ENCODE measurements at regions not wholly inside any gene's neighbourhood (a gene's known extent, or its start where the extent isn't known, plus 50 kb on each side); places are given as distances from the start of the nearest gene placed in this dataset.
A peak's percentile ranks its signal among the peaks of the same experiment; 100 is the strongest.
"Not testable (repeated sequence)": the region's sequence is repeated elsewhere in the genome, so short reads cannot be mapped to it uniquely, and the experiment has no call there.

DNA sequence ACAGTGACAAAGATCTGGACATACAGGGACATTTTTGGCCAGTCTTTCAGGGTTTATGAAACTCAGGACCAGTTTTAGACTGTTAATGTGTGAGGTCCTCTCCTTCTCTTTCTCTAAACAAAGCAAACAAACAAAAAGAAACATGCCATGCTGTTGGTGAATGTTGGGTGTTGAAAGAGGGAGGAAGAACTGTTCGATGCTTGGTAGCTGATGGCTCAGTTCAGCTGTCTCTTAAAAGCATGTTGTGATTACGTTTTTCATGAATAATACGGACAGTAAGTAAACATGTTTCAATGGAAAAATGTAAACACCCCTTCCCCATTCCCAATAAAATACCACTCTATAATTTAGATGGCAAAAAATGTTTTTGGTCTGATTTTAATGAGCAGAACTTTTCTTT, 219.1 kb downstream of the SEC23IP start:
- no peak for DNase-seq (ENCODE audit: low spot score)

DNA sequence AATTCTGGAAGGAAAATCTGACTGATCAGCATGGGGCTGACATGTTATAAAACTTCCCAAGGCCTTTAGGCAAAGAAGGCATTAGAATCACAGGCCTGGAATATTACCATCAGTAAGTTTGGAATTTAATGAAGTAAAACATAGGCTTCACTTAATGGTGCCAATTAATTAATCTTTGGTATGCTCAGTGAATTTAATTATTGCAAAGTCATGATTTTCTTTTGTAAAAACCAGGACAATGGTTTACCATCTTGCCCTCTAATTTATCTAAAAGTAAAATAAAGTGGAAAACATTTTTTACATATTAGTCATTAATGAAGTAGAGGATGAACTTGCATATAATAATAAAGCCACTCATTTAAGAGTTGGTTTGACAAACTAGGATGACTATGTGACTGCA, 220.3 kb downstream of the SEC23IP start:
- no peak for DNase-seq (ENCODE audit: low spot score)

DNA sequence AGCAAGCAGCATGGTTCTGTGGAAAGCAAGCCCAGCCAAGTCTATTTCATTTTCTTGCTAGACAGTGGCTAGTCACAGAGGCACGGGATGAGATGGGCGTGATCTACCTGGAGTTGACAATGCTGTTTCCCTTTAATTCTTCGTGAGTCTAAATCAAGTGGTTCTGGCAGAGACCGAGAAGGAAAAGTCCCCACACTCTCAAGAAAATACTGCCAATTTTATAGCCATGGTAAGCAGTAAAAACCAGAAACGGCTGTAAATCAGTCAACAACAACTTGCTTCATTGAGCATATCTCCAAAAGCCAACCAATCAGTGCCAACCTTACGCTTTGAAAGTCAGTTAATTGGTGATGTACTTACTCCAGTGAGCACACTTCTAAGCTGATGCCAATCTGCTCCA, 223.4 kb downstream of the SEC23IP start:
- no peak for DNase-seq (ENCODE audit: low spot score)

DNA sequence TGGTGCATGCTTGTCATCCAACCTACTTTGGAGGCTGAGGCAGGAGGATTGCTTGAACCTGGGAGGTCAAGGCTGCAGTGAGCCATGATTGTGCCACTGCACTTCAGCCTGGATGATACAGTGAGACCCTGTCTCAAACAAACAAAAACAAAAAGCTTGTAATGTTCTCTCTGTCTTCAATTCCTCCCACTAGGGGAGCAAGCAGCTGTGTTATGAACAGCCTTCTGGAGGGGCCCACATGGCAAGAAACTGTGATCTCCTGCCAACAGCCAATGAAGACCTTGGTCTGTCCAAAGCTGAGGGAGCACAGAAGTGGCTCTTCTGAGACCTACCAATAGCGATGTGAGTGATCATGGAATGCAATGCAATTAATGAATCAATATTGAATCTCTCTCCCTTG, 229.2 kb downstream of the SEC23IP start:
- DNase-seq (ENCODE audit: low spot score) = no peak

DNA sequence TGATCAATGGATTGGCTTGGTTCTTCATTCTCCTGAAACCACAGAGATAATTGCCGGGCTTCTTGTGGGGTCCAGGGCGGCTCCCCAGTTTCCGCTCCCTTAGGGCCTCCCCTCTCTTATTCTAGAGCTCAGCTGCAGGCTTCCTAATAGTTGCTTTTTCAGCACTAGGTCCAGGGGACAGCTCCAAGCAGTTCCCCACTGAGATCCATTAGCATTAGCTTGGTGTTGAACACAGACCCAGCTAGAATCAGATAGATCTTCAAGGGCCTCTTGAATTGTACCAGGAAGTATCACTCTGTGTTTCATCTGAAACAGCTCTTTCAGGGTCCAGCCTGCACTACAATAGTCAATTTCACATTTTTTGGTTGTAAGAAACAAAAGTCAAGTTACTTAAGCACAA, 238.7 kb downstream of the SEC23IP start:
- peak; percentile 36 for DNase-seq (ENCODE audit: low spot score)

DNA sequence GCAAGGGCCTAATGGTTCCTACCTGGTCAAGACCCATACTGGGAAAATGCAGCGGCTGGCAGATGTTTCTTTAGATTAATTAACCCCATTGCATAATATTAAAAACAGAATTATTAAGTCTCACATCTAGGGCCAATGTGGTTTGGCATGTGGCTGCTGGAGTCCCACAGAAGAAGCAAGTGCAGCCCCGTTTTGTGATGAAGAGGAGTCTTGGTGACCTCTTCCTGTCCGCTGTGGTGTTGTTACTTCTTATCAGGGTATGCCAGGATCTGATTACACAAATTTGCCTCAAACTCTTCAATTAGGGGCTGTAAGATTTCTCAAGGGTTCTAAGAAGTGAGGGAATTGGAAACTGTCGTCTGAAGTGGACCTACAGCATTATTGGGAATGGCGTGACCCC, 240.3 kb downstream of the SEC23IP start:
- no peak for DNase-seq (ENCODE audit: low spot score)

DNA sequence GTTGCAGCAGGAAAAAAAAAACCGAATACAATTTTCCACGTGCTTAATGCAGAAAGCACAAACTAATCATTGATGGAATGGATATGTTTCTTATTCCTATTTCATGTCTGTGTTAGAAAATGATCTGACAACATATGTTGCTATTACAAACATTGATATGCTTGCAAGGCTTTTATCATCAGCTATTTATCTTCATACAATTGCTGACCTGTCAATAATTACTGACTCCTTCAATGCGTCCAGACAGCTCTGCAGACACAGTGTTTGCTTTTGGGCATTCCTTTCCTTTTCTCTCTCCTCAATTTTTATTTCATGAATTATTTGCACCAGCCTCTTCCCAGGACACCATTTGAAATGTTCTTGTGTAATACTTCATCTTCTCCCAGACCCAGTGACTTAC, 246.2 kb downstream of the SEC23IP start:
- DNase-seq (ENCODE audit: low spot score) = no peak

DNA sequence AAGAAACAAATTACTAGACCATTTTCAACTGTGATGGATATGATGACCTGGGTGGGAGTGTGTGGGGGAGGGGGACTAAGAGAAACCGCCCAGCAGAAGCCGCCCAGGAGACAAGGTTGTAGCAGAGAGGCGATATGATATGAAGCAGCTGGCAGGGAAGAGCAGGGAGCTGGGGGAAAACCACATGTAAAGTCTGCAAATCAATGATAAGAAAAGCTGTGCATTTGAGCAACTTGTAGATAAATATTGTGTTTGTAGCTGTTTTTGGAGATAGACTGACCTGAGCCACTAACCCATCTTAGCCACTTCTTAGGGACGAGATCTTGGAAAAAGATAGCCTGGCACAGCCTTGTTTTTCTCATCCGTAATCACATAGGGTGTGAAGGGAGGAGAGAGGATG, 252.6 kb downstream of the SEC23IP start:
- no peak for DNase-seq (ENCODE audit: low spot score)

DNA sequence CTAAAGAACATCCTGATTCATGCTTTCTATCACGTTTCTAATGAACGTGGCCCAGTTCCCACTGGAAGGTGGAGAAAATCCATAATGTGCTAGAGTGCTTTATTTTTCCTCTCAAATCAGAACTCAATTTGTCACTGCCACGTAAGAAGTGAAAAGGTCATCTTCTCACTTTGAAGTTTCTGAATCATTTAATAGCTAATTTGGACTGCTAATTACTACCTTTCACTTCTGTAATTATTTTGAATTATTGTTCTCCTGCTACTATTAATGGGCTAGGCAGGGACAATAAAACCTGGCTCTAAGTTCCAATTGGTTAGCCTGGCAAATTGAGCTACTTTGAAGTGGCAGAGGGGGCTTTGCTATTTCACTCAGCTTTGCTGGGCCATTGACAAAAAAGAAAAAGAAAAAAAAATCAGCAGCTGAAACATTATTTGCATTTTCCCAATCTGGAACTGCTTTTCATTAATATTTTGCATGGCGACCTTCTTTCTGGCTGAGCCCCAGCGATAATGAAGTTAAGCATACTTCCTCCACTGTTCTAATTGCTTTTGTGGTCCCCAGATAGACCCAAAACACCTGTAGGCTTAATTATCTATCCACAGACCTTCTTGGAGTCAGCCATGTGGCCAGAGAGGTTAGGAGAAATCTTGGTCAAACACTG, 264.2 kb downstream of the SEC23IP start:
- no peak for DNase-seq (ENCODE audit: low spot score)

DNA sequence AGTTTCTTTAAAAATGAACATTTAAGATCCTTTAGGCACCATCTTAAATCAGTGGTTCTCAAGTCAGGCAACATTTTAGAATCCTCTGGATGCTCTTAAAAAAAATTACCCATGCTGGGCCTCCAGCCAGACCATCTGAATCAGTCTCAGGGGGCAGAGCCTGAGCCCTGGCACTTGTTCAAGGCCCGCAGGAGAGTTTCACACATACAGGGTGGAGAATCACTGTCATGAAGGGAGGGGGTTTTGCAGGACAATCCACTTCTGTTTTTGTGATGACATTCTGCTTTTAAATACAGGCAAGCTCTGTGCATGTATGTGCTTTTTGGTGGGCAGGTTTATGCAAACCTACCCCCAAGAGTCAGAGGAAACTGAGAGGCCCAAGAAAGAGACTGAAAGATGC, 268.6 kb downstream of the SEC23IP start:
- DNase-seq (ENCODE audit: low spot score) = no peak

DNA sequence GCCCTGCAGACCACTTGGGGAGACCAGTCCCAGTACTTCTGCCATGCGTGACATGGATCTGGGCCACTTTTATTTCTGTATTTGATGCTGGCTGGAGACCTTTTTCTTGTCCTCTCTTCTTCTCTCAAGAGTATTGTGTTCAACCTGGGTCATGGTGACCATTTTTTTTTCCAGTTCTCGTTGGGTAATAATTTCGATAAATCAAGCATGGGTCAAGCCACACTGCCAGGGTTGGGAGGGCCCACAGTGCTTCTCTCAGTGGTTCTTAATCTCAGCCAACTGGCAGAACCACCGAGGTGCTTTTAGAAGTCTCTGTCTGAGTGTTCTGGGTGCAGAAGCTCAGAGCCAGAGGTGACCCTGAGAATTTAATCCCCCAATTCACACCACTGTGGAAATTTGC, 269.9 kb downstream of the SEC23IP start:
- DNase-seq (ENCODE audit: low spot score) = no peak

DNA sequence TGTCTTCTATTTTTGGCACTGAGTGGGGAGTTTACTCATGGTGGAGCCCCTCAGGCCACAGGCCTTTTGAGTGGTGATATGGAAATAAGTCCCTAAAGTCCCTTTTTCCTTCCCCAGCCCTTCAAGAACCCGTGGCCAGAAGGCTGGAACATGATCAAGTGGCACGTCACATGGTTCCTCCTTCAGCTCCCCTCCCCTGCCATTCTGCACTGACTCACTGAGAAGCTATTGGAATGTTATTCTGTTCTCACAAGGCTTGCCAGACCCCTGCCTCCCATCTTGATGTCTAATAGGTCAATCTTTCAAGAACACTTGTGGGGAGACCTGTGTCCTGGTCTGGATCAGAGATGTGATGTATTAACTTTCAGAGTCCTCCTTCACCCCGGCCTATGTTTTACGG, 279.8 kb downstream of the SEC23IP start:
- no peak for DNase-seq (ENCODE audit: low spot score)

DNA sequence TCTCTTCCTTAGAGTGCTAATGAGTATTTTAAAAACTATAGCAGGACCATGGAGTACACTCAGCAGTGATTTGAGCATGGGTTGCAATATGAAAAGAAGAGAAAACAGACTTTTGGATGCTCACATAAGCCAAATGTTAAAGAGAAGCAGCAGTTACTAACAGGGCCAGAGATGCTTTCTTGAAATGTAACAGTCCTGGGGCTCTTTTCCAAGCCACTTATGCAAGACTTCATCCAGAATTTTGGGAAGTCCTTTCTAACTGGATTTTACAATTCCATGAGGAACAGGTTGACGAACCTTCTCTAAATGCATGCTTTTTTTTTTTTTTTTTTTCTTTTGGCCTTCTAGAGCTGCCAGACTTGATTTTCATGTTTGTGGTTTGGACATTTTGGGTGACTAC, 282.0 kb downstream of the SEC23IP start:
- DNase-seq (ENCODE audit: low spot score) = no peak

DNA sequence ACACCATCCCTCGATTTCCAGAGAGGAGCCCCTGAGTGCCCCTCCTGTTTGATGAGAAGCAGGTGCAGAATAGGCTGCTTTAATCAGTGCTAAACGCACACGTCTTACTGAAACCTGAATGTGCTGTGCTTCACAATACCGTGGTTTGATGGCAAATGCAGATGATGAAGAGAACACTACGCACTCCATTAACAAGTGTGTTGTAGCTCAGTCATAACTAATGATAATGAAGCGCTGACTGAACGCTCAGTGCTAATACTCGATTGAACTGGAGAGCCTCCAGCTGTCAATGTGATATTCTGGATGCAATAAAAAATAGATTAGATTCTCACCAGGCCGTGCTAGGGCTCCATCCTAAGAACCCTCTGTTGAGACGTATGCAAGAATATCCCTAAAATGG, 279.7 kb upstream of the PLPP4 start:
- DNase-seq (ENCODE audit: low spot score) = no peak

DNA sequence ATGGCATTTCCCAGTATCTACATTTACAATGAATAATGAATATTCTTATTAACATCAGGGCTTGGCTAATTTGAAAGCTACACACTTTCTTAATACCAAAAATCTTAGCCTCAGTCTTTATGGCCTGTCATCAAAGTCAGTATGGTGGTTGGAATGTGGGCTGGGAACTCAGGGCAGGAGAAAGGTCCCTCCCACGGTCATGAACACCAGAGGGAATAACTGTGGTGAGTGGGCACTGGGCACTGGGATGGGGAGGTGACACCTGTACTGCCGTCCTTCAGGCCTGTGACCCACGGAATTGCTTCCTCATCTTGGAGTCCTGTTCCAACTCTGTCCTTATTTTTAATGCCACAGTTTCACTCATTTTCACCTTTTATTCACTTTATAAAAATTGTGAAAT, 276.9 kb upstream of the PLPP4 start:
- DNase-seq (ENCODE audit: low spot score) = no peak

DNA sequence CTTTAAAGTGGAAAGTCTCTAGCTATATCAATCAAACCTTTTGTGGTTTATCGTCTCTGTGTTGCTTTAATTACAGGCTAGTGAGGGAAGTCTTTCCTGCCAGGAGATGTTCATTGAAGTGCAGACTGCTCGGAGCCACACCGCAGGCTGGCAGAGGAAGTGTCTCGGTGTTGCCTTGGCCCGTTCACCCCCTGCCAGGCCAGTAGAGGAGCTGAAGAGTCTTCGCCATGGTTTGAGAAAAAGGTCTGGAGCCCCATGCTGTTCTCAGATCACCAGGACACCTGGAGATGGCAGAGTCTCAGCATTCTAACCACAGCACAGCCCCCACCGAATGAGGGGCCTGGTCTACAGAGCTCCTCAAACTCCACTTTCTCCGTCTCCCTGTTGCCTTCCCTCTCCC, 275.9 kb upstream of the PLPP4 start:
- DNase-seq (ENCODE audit: low spot score) = no peak

DNA sequence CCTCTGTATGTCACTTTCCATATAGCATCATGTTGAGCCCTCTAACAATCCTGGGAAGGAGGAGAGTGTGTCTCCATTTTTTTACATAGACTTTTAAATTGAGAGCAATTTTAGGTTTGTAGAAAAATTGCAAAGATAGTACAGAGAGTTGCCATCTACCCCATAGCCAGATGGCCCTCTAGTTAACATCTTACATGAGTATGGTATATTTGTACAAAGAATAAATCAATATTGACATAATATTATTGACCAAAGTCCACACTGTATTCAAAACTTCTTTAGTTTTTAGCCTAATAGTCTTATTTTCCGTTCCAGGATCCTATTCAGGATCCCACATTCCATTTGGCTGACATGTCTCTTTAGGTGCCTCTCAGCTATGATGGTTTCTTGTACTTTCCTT, 274.6 kb upstream of the PLPP4 start:
- no peak for DNase-seq (ENCODE audit: low spot score)

DNA sequence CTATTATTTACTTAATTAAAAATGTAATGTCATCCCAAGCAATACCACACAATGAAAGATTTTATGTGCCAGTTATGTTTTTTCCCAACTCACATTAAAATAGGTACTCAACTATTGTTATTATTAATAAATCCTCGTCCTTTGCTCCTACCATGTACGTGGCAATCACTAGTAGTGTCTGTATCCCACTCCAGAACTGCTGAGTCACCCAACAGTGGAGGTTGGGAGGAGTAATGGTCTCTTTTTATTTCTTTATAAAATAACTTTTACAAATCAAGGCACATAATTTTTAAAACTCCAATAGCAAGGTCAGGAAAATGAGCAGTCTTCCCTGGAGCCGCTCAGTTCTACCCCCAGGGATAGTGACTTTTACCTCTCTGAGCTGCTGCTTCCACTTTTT, 273.5 kb upstream of the PLPP4 start:
- no peak for DNase-seq (ENCODE audit: low spot score)

DNA sequence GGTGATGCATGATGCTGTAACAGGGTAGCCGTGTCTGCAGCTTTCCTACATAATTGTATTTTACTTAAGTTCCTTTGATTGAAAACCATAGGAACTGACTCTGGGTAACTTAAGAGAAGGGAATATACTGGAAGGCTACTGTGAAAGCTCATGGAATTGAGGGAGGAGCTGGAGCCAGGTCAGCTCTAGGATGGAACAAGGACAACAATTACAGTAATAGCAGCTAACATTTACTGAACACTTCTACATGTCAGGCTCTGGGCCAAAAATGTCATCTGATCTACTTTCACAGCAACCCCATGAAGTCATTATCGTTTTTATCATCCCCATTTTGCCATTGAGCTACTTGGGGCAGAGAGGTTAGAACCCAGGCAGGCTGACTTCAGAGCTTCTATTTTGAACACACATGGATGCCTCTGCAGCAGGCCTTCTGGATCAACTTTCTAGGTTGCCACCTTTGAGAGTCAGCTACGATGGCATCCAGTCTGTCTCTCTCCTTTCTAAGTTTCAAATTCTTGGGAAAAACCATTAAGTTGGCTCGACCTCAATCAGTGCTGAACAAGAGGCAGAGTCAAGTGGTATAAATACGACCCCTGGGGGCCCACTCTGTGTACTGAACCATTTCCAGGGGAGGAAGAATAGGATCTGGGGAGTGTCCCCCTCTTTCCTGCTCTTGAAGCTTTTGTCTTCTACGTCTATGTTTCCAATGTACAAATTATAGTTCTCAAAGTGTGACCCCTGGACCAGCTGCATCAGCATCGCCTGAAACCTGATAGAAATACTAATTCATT, 272.3 kb upstream of the PLPP4 start:
- DNase-seq (ENCODE audit: low spot score) = no peak

DNA sequence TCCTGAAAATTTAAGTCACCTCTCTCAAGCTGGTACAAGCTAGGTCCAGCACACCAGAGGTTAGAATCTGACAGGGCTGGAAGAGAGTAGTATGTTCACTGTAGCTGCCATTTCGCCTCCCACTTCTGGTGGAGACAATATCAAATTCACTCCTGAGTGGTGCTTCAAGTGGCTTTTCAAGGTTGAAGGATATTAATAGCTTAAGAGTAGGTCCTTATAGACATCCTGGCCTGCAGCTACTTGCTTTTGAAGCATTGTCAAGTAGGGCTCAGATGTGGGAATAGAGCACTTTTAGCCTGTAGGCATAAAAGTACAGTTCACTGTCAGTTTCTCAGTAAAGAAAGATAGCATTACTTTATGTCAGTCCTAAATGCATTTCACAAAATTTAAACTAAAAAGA, 270.5 kb upstream of the PLPP4 start:
- no peak for DNase-seq (ENCODE audit: low spot score)

DNA sequence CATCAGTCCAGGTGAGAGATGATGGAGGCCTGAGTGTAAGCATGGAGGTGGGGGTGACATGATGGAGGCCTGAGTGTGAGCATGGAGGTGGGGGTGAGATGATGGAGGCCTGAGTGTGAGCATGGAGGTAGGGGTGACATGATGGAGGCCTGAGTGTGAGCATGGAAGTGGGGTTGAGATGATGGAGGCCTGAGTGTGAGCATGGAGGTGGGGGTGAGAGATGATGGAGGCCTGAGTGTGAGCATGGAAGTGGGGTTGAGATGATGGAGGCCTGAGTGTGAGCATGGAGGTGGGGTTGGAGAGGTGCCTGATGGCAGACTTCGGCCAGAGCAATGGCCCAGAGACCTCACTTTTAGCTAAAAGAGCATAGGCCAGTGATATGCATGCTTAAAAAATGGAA, 269.9 kb upstream of the PLPP4 start:
- not testable (repeated sequence) for DNase-seq (ENCODE audit: low spot score)

DNA sequence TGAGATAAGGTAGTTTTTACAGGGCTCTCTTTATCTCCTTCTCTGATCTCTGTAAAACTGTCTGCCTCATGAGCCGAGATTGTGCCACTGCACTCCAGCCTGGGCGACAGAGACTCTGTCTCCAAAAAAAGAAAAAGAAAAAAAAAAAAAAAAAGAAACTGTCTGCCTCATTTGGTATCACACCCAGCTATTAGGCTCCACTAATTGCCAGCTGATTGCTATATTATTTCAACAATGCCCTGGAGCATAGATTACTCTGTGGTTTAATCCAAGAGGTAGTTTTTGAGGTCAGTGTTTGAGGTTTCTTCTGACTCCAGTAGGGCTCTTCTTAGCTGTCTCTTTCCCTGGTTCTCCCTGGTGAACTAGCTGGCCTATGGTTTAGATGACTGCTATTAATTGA, 268.1 kb upstream of the PLPP4 start:
- no peak for DNase-seq (ENCODE audit: low spot score)

DNA sequence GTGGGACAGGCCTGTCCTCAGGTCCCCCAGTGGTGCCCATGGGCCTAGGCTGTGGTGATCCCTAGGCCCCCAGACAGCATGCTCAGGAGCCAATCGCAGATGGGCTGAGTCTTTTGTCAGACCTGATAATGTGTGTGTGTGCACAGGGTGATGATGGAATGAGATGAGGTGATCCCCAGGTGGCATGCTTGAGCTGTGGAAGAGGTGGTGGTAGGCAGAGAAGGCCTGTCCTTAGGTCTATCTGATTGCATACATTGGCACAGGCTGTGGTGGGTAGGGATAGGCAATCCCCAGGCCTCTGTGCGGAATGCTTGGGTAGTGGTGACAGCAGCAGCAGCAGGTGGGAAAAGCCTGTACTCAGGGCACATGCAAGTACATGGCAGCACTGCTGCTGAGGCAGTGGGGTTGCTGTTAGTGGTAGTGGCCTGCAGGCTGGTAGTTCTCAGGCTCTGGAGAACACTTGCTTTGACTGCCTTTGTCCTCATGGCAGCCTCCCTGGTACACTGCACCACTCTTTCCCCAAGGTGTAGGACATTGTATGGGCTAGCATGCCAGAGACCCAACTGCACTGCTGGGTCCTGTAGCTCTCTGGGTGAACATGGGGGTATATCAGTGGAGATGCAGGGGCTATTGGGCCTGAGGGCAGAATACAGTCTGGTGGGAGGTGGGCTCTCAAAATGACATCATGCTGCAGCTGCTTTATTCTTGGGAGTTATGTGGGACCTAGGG, 260.9 kb upstream of the PLPP4 start:
- no peak for DNase-seq (ENCODE audit: low spot score)
